ENCODE measurements at regions not wholly inside any gene's neighbourhood (a gene's known extent, or its start where the extent isn't known, plus 50 kb on each side); places are given as distances from the start of the nearest gene placed in this dataset.
"Not testable (repeated sequence)": the region's sequence is repeated elsewhere in the genome, so short reads cannot be mapped to it uniquely, and the experiment has no call there.

DNA sequence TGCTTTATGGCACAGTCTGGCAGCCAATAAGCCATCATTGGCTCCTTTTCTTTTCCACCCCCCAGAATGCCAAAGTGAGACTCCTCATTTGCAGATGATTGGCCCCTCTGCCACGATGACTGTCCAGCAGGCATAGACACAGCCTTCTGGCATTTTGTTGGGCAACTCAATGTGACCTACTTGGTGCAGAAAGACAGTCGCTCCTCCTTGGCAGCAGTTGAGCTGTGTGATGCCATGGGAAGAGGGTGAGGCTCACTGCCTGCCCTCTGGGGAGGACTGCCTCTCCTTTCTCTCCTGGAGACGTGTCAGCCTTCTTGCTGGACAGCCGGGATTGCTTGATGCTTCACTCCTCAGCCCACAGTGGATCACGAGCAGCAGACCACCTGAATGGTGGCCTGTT, 264.9 kb downstream of the C12orf75 start:
- DNase-seq: no peak

DNA sequence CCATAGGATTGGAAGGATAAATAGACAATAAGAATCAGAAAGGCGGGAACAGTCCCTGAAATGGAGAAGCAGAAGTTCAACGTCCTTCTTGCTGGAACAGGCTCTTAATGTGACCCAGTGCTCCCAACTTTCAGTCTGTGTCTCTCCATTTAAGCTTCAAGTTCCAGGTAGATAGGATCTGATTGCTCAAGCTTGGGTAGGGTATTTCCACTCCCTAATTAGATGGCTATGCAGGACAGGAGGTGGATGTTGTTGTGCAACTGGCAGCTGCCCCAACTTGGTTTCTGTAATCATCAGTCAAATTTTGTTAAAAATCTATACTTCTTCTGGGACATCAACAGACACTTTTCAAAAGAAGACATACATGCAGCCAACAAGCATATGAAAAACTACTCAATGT, 266.2 kb downstream of the C12orf75 start:
- DNase-seq: no peak

DNA sequence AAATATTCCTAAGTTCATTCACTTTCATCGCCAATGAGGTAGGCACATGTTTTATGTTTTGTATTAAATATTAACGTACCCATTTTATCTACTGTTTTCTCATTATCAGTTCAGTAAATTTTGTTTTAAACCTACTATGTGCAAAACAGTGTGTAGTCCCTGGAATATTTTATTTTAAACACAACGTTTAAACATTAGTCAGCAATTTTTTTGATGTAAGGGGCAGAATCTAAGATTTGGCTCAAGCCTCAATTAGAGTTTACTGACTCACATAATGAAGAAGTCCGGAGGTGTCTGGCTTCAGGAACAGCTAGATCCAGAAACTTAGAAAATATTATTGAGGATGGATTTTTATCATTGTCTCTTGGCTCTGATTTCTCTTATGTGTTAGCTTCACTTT, 267.5 kb downstream of the C12orf75 start:
- no peak for DNase-seq

DNA sequence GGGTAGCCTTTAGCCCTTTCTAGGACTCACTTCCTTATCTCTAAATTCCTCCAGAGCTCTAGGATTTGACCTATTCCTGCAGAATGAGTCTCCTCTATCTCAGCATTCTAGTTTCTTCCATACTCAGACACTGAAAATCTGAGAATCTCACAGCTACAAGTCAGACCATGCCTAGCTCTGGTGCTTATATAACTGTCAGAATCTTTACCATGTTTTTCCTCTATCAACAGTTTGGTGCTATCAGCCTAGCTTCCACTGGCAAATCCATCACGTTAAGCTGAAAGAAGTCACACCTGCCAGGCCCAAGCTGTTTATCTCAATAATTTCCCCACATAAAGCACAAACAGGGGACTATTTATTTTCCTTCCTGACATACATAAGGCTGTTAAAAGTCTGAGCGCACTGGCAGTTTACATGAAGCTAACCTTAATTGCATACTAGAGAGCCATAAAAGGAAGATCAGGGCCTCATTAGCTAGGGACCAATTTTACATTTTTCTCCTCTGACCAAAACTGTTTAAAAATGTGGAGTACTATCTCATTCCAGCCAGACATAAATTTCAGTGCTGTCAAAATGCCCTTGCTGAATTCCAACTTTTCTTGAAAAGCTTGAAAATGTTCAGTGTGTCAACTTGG, 270.5 kb downstream of the C12orf75 start:
- peak; percentile 41 for DNase-seq

DNA sequence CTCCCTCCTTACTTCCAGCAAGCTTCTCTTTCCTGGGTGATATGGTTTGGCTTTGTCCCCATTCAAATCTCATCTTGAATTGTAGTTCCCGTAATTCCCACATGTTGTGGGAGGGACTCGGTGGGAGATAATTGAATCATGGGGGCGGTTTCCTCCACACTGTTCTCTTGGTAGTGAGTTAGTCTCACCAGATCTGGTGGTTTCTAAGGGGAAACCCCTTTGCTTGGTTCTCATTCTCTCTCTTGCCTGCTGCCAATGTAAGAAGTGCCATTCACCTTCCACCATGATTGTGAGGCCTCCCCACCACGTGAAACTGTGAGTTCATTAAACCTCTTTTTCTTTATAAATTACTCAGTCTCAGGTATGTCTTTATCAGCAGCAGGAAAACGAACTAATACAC, 271.8 kb downstream of the C12orf75 start:
- DNase-seq: not testable (repeated sequence)

DNA sequence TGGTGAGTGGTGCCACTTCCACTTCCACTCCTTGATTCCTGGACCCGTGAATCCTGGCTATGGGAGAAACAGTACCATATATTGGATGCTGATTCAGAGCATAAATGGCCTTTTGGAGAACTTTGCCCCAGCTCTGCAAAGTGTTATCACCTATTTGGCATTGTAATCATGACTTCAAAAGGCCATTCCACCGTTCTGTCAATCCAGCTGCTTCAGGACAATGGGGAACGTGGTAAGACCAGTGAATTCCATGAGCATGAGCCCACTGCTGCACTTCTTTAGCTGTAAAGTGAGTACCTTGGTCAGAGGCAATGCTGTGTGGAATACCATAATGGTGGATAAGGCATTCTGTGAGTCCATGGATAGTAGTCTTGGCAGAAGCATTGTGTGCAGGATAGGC, 273.8 kb downstream of the C12orf75 start:
- DNase-seq: not testable (repeated sequence)

DNA sequence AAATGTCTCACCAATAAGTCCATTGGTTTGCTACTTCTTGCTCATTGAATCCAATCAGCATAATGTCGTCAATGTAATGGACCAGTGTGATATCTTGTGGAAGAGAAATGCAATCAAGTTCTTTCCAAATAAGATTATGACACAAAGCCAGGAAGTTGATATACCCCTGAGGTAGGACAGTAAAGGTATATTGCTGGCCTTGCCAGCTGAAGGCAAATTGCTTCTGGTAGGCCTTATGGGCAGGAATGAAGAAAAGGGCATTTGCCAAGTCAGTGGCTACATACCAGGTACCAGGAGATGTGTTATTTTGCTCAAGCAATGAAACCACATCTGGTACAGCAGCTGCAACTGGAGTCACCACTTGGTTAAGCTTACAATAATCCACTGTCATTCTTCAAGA, 276.1 kb downstream of the C12orf75 start:
- not testable (repeated sequence) for DNase-seq

DNA sequence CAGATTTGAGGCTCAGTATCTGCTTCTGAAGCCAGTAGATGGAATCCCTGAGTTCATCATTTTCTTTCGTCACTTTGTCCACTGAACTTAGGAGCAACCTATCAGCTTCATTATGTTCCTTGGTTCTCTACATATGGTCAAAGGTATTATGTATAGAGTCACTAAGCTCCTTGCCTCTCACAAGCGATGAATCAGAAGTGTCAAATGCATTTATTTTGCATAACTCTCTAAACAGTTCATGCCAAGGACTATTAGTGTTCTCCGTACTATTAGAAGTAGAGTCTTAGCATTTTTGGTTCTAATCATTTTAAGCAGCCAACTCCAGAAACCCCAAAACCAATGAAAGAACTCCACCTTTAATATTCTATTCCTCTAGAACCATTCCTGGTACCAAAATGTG, 278.5 kb downstream of the C12orf75 start:
- DNase-seq: not testable (repeated sequence)

DNA sequence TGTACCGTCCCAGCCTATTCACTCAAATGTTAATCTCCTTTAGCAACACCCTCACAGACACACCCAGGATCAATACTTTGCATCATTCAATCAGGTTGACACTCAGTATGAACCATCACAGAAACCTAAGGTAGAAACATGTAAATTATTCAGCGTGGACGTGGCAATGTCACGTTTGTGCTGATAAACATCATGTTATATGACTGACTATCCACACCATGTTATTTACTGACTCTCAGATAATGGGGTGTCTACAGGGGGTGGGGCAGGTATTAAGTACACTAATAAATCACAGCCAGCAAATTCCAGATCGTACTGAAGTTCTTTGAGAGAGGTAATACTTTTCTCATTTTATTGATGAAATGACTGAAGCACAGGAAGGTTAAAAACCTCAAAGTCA, 280.0 kb downstream of the C12orf75 start:
- DNase-seq: no peak

DNA sequence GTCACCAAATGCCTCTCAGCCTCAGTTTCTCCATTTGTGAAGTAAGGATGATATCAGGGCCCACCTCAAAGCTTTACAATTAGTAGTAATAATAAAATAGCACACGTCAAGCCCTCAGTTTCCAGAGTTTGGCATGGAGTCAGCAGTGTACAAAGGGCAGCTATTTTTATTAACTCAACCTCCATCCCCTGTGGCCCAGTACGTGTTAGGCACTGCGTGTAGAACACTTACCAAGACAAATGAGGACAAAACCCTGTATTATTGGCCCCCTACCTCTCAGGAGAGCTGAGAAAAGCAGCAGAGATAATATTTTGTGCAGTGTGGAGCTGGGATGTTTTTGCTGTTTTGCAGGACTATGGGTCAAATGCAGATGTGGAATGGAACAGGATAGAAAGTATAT, 280.8 kb downstream of the C12orf75 start:
- DNase-seq: no peak

DNA sequence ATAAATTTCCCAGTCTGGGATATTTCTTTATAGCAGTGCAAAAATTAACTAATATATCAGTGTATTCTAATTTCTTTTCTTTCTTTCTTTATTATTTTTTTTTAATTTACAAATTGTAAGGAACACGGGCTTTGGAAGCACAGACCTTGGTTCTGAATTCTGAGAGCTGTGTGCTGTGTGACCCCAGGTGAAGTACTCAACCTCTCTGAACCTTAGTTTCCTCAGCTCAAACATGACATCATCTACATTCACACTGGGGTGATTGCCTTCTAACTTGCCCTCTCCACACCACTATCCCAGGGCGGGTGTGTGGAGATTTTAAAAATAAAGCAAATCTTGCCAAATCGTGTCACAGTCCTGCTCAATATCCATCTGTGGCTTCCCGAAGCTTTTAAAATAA, 282.8 kb downstream of the C12orf75 start:
- no peak for DNase-seq

DNA sequence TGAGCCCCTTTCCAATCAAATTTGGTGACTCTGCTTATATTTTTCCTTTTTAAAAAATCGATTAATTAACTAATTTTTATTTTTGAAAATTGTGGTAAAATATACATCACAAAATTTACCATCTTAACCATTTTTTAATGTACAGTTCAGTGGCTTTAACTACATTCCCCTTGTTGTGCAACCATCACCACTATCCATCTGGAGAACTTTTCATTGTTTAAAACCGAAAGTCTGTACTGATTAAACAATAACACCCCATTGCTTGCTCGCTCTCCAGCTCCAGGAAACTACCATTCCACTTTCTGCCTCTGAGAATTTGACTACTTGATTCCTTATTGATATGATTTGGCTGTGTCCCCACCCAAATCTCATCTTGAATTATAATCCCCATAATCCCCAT, 283.4 kb downstream of the C12orf75 start:
- DNase-seq: no peak

DNA sequence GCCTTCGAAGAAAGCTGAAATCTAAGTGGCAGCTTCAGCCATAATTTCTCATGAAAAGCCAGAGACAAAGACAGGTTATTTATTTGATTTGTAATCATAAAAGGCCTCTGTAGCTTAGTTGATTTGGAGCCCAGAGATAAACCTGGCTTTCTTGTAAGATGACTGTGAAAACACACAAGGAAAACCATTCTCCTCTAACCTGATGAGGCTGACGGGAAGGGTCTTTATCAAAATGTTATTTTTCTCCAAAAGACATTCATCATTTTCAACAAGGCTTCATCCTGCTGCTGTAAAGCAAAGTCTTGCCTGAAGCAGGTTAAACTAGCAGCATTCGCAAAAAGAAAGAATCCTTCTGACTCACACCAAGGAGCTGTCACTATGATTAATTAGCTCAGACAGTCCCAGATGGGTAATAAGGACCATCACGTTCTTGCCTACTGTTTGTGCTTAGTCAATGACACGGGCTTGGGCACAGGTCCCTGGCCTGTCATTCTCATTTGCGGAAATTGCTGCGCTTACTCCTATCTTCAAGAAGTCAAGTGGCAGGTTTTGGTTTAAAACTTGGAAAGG, 286.6 kb downstream of the C12orf75 start:
- no peak for DNase-seq

DNA sequence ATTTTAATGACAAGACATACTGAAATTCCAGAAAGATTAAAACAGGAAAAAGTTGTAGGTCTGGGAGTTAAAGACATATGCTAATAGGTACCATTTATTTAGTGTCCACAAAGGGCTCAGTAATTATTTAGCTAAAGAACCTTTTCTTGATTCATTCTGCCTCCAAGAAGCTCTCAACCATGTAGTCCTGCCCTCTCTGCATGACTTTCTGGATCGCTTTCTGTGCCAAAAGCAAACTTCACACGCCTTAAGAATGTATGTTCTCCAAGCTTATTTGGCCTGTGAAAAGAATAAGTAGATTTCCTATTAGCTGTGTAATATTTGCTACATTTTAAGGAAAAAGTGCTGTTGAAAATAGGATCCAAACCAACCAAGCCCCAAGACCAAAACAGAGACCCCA, 291.7 kb downstream of the C12orf75 start:
- no peak for DNase-seq

DNA sequence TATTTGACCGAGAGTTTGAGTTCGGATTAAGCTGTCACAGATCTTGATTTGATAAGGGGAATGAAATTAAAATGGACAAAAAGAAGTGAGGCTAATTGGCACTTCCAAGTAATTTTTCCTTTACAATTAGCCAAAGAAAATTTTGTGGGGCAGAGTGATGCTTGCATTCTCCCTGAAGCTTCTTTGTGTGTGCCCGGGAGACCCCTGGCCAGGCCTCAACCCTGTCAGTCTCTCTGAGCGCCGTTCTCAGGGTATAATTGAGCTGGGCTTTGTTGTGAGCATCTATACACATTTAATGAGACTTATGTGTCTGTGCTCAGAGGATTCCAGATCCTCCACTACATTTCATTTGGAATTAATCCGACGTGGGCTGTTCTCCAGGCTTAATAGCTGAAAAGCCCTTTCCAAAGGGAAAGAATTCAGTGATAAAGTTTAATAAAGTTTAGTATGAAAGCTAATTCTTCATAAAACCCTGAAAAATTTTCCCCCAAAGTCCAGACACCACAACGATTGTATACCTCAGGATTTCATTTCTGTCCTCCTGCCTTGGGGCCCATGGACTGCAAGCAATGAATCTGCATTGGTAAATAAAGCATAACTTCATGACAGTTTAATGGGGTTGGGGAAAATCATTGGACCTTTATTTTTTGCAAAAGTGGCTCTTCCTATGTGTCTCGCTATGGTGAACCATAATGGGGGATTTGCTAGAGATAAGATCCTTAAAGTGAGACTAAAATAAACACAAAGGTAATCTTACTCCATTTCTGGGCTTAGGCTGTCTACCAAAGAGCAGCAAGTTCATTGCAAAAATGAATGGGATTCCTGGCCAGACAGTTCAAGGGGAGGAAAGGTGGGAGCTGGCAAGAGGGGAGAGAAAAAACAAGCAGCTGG, 292.6 kb downstream of the C12orf75 start:
- no peak for DNase-seq

DNA sequence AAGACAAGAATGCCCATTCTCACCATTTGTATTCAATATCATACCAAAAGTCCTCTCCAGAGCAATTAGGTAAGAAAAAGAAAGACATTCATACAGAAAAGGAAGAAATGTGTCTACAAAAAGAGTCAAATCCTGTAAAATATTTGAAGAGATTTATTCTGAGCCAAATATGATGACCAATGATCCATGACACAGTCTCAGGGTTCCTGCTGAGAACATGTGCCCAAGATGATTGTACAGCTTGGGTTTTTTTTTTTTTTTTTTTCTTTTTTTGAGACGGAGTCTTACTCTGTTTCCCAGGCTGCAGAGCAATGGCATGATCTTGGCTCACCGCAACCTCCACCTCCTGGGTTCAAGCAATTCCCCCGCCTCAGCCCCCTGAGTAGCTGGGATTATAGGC, 296.2 kb downstream of the C12orf75 start:
- DNase-seq: no peak

DNA sequence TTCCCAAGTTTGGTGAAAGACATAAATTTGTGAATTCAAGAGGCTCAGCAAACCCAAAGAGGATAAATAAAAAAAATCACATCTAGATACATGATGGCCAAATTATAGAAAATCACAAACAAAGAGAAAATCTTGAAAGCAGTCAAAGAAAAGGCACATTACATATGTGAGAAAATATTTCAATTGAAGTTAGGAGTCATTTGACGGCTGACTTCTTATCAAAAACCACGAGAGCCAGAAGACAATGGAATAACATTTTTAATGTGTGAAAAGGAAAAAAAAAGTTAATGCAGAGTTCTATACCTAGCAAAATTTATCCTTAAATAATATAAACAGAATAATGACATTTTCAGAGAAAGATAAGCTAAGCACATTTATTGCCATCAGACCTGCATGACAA, 307.0 kb downstream of the C12orf75 start:
- no peak for DNase-seq

DNA sequence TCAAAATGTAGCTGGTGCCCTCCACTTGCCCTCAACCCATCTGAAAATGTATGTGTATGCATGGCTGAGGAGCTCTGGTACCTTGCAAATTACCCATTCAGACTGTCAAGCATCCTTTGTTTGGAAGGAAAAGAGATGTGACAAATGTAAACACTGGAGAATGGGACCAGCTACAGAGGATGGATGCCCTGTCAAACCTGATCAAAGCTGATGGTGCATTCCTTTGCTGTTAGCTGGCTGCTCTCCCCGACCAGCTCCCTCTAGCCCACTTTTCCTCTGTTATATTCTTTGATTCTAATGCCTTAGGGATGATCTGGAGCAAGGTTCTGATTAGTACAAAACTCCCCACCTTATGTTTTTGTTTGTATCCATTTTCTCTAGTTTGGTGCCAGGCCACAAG, 310.3 kb downstream of the C12orf75 start:
- DNase-seq: no peak

DNA sequence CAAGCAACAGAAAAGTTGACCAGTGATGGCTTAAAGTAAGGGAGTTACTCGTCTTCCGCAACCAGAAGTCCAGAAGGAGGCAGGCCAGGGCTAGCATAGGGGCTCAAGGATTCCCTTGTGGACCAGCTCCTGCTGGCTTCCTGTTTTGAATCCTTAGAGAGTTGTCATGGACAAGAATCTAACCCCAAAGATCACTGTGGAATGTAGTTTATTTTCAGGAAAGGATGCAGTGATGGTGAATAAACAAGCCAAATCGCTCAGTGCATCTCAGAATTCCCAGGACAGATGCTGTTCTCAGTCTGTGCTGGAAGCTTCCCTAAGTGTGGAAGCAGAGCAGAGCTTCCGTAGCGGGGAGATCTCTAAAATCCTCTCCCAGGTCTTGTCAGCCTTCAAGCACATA, 311.3 kb downstream of the C12orf75 start:
- DNase-seq: no peak

DNA sequence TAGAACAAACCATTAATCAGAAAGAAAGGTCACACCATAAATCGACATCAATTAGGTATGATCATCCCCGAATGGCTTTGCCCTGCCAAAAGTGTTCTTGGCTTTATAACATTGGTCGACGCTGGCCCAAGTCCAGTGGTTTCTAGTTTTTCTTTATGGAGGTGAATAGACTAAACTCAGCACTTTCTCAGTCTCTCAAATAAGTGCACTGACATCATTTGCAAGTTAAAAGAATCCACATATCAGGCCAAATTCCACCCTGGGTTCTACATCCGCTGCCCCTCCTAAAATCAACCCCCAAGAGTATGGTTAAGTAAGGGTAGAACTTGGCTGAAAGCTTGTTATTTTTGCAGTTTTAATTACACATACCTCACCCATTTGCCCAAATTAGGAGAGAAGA, 314.3 kb downstream of the C12orf75 start:
- no peak for DNase-seq

DNA sequence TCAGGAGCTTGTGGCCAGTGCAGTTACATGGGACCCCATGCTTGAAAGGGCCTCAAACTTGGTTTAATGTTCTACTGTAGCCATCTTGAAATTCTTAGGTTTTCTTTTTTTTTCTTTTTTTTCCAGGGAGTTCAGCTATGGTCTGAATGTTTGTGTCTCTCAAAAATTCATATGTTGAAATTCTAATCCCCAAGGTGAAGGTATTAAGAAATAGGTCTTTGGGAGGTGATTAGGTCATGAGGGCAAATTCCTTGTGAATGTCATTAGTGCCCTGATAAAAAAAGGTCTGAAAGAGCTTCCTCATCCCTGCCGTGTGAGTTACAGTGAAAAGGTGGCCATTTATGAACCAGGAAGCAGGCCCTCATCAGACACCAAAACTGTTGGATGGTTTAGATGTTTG, 324.1 kb downstream of the C12orf75 start:
- DNase-seq: no peak

DNA sequence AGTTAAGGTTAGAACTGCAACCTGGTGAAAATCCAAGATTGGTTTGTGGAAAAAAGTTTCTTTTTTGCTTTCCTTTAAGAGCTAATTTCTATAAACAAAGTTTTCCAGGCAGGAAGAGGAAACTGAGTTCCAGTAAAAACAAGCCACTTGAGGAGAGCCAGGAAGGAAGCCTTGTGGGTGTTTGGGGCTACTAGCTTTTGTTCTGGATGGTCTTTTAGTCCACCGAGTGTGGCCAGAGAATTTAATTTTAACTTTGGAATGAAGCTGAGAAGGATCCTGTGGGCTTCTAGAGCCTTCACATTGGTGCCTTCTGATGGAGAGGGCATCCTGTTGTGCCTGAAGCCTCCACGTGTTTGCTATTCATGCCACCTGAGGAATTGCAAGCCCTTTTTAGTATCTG, 327.9 kb downstream of the C12orf75 start:
- DNase-seq: no peak

DNA sequence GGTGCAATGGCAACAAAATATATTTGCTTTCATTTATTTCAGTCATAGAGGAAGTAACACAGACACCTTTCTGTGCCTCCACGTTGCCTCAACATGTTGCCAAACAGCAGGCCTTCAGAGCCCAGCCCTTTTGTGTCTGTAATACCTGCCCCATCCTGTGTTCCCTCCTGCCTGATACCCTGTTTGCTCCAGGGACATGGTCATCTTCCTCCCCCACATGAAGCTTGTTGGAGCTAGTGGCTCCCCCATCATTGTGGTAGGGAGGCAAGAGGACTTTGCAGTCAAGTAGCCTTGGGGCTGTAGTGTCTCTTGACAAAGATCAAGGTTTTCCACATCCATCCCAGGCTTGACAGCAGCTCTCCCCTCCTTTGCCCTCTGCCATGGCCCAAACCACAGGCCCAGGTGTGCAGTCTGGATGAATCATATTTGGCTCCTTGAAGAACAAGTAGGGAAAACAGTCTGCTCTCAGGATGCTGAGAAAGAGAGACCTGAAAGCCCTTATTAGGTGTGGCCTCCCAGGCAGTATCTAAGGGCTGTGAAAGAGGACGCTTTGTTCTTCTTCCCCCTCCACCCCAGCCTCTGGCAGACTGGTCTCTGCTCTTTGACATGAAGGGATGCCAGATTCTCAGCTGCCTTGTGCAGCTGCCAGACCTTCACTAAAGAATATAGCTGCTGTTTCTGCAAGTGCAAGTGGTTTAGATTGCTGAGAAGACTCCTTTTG, 329.0 kb downstream of the C12orf75 start:
- DNase-seq: no peak

DNA sequence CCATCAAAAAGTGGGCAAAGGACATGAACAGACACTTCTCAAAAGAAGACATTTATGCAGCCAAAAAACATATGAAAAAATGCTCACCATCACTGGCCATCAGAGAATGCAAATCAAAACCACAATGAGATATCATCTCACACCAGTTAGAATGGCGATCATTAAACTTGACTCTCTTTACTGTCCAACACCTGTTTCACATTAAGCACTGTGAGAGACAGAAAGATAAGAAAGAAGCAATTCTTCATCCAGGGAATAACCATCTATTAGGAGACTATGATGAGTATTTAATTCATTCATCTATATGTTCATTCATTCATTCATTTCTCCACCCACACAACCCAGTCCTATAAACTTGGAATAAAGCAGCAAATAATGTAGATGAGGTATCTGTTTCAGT, 334.3 kb downstream of the C12orf75 start:
- not testable (repeated sequence) for DNase-seq
